PC-3 (cell line): ENCODE measurements at regions not wholly inside any gene's neighbourhood (a gene's known extent, or its start where the extent isn't known, plus 50 kb on each side); places are given as distances from the start of the nearest gene placed in this dataset.

Source experiments
- CTCF ChIP-seq: fragments of 300-600 bp; sonication (generic); conservative IDR thresholded peaks from 2 replicates; pipeline ENCODE4 v1.5.1; 2017; ENCODE audit warnings: antibody characterized with exemption, low read depth, mild to moderate bottlenecking, low read length
- EZH2 ChIP-seq: fragments of 300-600 bp; sonication (generic); IDR thresholded peaks from one replicate; pipeline ENCODE4 v1.6.1; 2017; ENCODE audit warnings: antibody characterized with exemption, mild to moderate bottlenecking, low read length; ENCODE audit not compliant: unreplicated experiment
- EZH2phosphoT487 ChIP-seq: fragments of 300-600 bp; sonication (generic); IDR thresholded peaks from 2 replicates; pipeline ENCODE4 v1.6.1; 2018; ENCODE audit warnings: mild to moderate bottlenecking, antibody characterized with exemption, low read length, borderline replicate concordance

DNA sequence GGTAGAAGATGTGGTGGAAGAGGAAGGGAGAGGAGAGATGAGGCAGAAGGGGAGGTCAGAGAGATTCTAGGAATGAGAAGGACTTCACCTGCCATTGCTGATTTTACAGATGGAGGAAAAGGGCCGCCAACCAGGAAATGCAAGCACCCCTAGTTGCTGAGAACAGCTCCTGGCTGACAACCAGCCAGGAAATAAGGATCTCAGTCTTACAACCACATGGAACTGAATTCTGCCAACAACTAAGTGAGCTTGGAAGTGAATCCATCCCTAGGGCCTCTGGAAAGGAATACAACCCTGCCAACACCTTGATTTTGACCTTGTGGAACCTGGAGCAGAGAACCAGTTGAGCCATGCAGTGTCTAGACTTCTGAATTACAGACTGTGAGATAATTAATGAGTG lies 86.6 kb downstream of the EDEM1 start:
- no peak for TF ChIP-seq CTCF
- no peak for TF ChIP-seq EZH2
- TF ChIP-seq EZH2phosphoT487, result no peak
